ENCODE measurements at regions not wholly inside any gene's neighbourhood (a gene's known extent, or its start where the extent isn't known, plus 50 kb on each side); places are given as distances from the start of the nearest gene placed in this dataset.

- intact Hi-C loops (cut with DNase I): no loop called here
- Histone ChIP-seq H3K36me3 (ENCODE audit: control insufficient read depth in 2 of 3, insufficient read depth in 3 of 3, low read length in 3 of 3) (no peaks in the 10 kb centered on the region), H3K27me3 (ENCODE audit: control insufficient read depth, insufficient read depth, low read length) (no peaks in the 10 kb centered on the region), H3K4me3 (ENCODE audit: low read length in 3 of 3) (no peak overlapping the region), H3K9ac (ENCODE audit: low read length in 3 of 3) (no peak overlapping the region), H3K27ac (ENCODE audit: low read depth in 2 of 2, low read length in 2 of 2) (no peak overlapping the region), H3K4me1 (ENCODE audit: control insufficient read depth in 2 of 3, insufficient read depth in 2 of 3, low read depth in 1 of 3, low read length in 3 of 3) (no peaks in the 10 kb centered on the region), H3K9me3 (ENCODE audit: control insufficient read depth in 2 of 3, insufficient read depth in 1 of 3, low read length in 3 of 3) (no peaks in the 10 kb centered on the region)
- FAIRE-seq (no peak), DNase-seq (no peak)
- TF ChIP-seq CTCF (IDR thresholded peaks at IDR 0.05; ENCODE audit: borderline replicate concordance, extremely low read depth, insufficient read depth): no peak
These were observed 1812.1 kb upstream of the ADGRL3 start for GRCh38 chr4:59387759-59388758.

DNA sequence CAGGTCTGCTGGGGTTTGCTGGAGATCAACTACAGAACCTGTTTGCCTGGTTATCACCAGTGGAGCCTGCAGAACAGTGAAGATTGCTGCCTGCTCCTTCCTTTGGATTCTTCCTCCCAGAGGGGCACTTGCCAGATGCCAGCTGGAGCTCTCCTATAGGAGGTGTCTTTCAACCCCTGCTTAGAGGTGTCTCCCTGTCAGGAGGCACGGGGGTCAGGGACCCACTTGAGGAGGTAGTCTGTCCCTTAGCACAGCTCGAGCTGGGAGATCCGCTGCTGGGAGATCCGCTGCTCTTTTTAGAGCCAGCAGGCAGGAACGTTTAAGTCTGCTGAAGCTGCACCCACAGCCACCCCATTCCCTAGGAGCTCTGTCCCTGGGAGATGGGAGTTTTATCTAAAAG is 1806.3 kb upstream of the ADGRL3 start:
- no peak for FAIRE-seq
- no peaks in the 10 kb centered on the region for H3K36me3 ChIP-seq (ENCODE audit: control insufficient read depth in 2 of 3, insufficient read depth in 3 of 3, low read length in 3 of 3)
- H3K27me3 ChIP-seq (ENCODE audit: control insufficient read depth, insufficient read depth, low read length): no peaks in the 10 kb centered on the region
- no peak overlapping the region for H3K4me3 ChIP-seq (ENCODE audit: low read length in 3 of 3)
- DNase-seq: peak in 1 of 5 donors; percentile 26
- no peak for TF ChIP-seq CTCF (IDR thresholded peaks at IDR 0.05; ENCODE audit: borderline replicate concordance, extremely low read depth, insufficient read depth)
- H3K9me3 ChIP-seq (ENCODE audit: control insufficient read depth in 2 of 3, insufficient read depth in 1 of 3, low read length in 3 of 3): no peaks in the 10 kb centered on the region
- no peak overlapping the region for H3K9ac ChIP-seq (ENCODE audit: low read length in 3 of 3)
- no peaks in the 10 kb centered on the region for H3K4me1 ChIP-seq (ENCODE audit: control insufficient read depth in 2 of 3, insufficient read depth in 2 of 3, low read depth in 1 of 3, low read length in 3 of 3)
- no peak overlapping the region for H3K27ac ChIP-seq (ENCODE audit: low read depth in 2 of 2, low read length in 2 of 2)
- intact Hi-C loops (cut with DNase I): no loop called here

- intact Hi-C loops (cut with DNase I): no loop called here
- Histone ChIP-seq H3K4me1 (ENCODE audit: control insufficient read depth in 2 of 3, insufficient read depth in 2 of 3, low read depth in 1 of 3, low read length in 3 of 3) (no peaks in the 10 kb centered on the region), H3K9me3 (ENCODE audit: control insufficient read depth in 2 of 3, insufficient read depth in 1 of 3, low read length in 3 of 3) (no peaks in the 10 kb centered on the region), H3K4me3 (ENCODE audit: low read length in 3 of 3) (no peak overlapping the region), H3K36me3 (ENCODE audit: control insufficient read depth in 2 of 3, insufficient read depth in 3 of 3, low read length in 3 of 3) (no peaks in the 10 kb centered on the region), H3K27me3 (ENCODE audit: control insufficient read depth, insufficient read depth, low read length) (no peaks in the 10 kb centered on the region), H3K9ac (ENCODE audit: low read length in 3 of 3) (no peak overlapping the region), H3K27ac (ENCODE audit: low read depth in 2 of 2, low read length in 2 of 2) (no peak overlapping the region)
- FAIRE-seq: no peak
- TF ChIP-seq CTCF (IDR thresholded peaks at IDR 0.05; ENCODE audit: borderline replicate concordance, extremely low read depth, insufficient read depth): no peak
- DNase-seq: no peak
These were observed 1799.8 kb upstream of the ADGRL3 start for GRCh38 chr4:59400334-59400733.
